Dendritic cell treated with granulocyte-macrophage colony-stimulating factor and Interleukin-4, amounts not matched to agents 40 ng/mL and 50 ng/mL, for 4 days (primary cell): ENCODE measurements at regions not wholly inside any gene's neighbourhood (a gene's known extent, or its start where the extent isn't known, plus 50 kb on each side); places are given as distances from the start of the nearest gene placed in this dataset.

Experiments used
- H3K27ac Mint-ChIP-seq: one replicate; pipeline ENCODE4 v1.8.0; 2022; ENCODE audit warnings: mild to moderate bottlenecking, mixed read lengths
- H3K27me3 Mint-ChIP-seq: one replicate; pipeline ENCODE4 v1.8.0; 2022; ENCODE audit warnings: mild to moderate bottlenecking, mixed read lengths
- H3K36me3 Mint-ChIP-seq: one replicate; pipeline ENCODE4 v1.8.0; 2022; ENCODE audit warnings: low read depth, mixed read lengths
- H3K4me1 Mint-ChIP-seq: one replicate; pipeline ENCODE4 v1.8.0; 2022; ENCODE audit warnings: low read depth, mixed read lengths
- H3K4me3 Mint-ChIP-seq: one replicate; pipeline ENCODE4 v1.8.0; 2022; ENCODE audit warnings: mild to moderate bottlenecking, moderate library complexity, mixed read lengths
- H3K9me3 Mint-ChIP-seq: one replicate; pipeline ENCODE4 v1.8.0; 2022; ENCODE audit warnings: mixed read lengths
- intact Hi-C: fragments of 100-400 bp; cut with micrococcal nuclease; formaldehyde crosslinking; loops from one replicate; pipeline ENCODE4 v1.15.0; 2022

- Mint-ChIP-seq H3K27ac (no peak overlapping the region), H3K36me3 (no peaks in the 10 kb centered on the region)
Observed at GRCh38 chr3:59103552-59103951, 53.7 kb upstream of the CFAP20DC start.

DNA sequence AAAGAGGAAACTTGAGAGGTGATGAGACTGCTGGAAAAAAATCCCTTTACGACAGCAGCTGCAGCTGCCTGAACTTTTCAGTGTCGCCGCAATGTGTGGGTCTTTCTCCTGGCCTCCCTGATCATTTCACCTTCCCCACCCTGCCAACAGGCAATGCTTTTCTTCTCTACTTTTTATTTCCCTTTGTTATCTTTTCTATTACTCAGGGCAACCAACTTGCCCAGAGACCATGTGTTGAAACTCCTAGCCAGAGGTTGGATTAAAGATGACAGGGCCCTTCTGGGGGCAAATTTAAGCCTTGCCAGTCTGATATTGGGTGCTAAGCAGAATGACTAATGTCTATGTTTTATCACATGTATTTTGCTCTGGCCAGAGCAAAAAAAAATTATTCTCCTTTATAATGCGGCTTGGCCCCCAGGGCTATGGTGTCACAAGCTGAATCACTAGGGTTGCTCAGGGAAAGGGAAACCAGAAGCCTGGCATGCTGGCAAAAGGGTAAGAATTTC lies 51.5 kb upstream of the CFAP20DC start:
- no peak overlapping the region for H3K4me3 Mint-ChIP-seq
- no peaks in the 10 kb centered on the region for H3K36me3 Mint-ChIP-seq
- no peak overlapping the region for H3K27ac Mint-ChIP-seq
- H3K4me1 Mint-ChIP-seq, result no peaks in the 10 kb centered on the region
- peaks cover 24% of the 10 kb centered on the region for H3K9me3 Mint-ChIP-seq
- intact Hi-C loops, result no loop called here
- H3K27me3 Mint-ChIP-seq, result no peaks in the 10 kb centered on the region

More at GRCh38 chr3:59103552-59103951, 53.7 kb upstream of the CFAP20DC start:
- intact Hi-C loops, result no loop called here
- Mint-ChIP-seq H3K9me3 (peaks cover 7% of the 10 kb centered on the region), H3K27me3 (no peaks in the 10 kb centered on the region), H3K4me3 (no peak overlapping the region), H3K4me1 (peaks cover 8% of the 10 kb centered on the region)
